Mammary epithelial cell (primary cell): ENCODE measurements at regions not wholly inside any gene's neighbourhood (a gene's known extent, or its start where the extent isn't known, plus 50 kb on each side); places are given as distances from the start of the nearest gene placed in this dataset.

ENCODE experiments used
- EZH2 ChIP-seq: IDR thresholded peaks from 2 replicates; pipeline ENCODE4 v1.6.1; 2012; ENCODE audit warnings: low read length, inconsistent platforms, borderline replicate concordance
- TF ChIP-seq, protein P1 (sequence below), 2 donors: IDR thresholded peaks in 1 of 2; conservative IDR thresholded peaks in 1 of 2; 2 replicates each; pipeline ENCODE4 v1.5.1; 2011 to 2012; ENCODE audit warnings: inconsistent platforms in 2 of 2, low read length in 2 of 2, mild to moderate bottlenecking in 2 of 2, control low read depth in 1 of 2, low read depth in 1 of 2; ENCODE audit not compliant: insufficient read depth in 1 of 2; ENCODE audit errors: extremely low read depth in 1 of 2

- TF ChIP-seq, protein P1, sequence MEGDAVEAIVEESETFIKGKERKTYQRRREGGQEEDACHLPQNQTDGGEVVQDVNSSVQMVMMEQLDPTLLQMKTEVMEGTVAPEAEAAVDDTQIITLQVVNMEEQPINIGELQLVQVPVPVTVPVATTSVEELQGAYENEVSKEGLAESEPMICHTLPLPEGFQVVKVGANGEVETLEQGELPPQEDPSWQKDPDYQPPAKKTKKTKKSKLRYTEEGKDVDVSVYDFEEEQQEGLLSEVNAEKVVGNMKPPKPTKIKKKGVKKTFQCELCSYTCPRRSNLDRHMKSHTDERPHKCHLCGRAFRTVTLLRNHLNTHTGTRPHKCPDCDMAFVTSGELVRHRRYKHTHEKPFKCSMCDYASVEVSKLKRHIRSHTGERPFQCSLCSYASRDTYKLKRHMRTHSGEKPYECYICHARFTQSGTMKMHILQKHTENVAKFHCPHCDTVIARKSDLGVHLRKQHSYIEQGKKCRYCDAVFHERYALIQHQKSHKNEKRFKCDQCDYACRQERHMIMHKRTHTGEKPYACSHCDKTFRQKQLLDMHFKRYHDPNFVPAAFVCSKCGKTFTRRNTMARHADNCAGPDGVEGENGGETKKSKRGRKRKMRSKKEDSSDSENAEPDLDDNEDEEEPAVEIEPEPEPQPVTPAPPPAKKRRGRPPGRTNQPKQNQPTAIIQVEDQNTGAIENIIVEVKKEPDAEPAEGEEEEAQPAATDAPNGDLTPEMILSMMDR (conservative IDR thresholded peaks at IDR 0.05 in 1 of 2, IDR thresholded peaks at IDR 0.05 in 1 of 2; ENCODE audit: extremely low read depth in 1 of 2, insufficient read depth in 1 of 2, low read depth in 1 of 2, low read length in 2 of 2), result no peak
- TF ChIP-seq EZH2, result no peak
Observed at GRCh38 chr3:89570465-89570864, 463.0 kb downstream of the EPHA3 start.
